HG03432 (cell line): ENCODE measurements at regions not wholly inside any gene's neighbourhood (a gene's known extent, or its start where the extent isn't known, plus 50 kb on each side); places are given as distances from the start of the nearest gene placed in this dataset.
A peak's percentile ranks its signal among the peaks of the same experiment; 100 is the strongest.

Experiments
- ATAC-seq: cut with Tn5 transposase; IDR thresholded peaks from one replicate; pipeline ENCODE4 v1.9.1; 2021; ENCODE audit warnings: mild to moderate bottlenecking, moderate library complexity; ENCODE audit not compliant: unreplicated experiment

DNA sequence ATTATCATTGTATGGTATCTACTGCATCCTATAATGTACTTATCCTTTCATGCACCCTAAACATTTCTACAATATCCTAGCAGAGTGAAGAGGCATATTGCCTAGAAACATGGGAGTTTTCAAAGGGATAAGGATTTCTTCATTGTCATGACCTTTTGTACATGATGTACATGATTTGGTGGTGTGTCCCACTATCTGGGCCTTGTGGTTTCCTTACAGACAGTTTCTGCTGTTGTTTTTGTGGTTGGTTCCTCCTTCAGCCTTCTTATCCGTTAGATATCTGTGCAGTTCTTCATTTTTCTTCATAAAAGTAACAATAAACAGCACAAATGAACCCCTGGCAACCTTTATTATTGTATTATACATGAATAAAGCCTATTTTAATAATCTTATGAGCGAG, 70.4 kb upstream of the BACH1 start:
- no peak for ATAC-seq

DNA sequence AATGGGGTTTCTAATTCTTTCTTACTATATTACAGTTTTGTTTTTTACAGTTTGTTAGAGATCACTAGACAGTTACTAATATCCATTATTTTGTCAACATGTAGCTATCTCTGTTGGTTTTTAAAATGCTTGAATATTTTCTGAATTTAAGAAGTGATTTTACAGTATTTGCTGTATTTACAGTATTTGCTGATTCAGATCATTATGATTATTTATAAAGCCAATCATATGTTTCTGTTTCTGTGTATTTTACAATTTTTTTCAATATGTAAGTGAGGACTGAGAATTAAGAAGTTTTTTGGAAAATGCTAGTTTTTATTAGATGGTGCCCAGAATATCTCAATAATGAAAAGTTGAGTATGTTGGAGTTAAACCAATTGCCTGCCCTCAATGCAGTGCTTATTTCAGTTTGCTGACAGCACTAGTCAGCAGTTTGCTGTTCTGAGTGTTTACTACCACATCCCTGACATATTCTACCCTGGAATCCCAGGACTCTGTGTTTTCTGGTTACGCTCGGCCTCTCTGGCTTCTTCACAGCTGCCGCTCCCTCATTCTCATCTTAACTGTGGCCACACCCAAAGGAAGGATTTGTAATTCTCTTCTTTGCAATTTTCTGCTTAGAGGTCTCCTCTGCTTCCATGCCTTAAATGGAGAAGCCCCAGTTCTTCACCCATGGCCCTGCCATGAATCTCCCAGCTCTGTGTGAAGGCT, 68.0 kb upstream of the BACH1 start:
- no peak for ATAC-seq

DNA sequence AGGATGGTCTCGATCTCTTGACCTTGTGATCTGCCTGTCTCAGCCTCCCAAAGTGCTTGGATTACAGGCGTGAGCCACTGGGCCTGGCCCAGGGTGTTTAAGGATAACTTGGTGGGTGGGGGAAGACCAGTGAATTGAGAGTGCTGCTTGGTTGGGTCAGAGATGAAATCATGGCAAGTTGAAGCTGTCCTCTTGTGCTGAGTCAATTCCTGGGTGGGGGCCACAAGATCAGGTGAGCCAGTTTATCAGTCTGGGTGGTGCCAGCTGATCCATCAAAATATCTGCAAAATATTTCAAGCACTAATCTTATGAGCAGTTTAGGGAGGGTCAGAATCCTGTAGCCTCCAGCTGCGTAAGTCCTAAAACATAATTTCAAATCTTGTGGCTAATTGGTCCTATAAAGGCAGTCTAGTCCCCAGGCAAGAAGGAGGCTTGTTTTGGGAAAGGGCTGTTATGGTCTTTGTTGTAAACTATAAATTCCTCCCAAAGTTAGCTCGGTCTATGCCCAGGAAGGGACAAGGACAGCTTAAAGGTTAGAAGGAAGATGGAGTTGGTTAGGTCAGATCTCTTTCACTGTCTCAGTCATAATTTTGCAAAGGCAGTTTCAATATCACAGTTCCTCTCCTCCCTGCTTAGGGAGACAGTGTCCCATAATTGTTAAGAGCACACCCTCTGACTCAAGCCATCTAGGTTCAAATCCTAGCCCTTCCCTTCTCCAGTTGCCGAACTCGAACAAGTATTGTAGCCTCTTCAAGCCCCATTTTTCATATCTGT, 66.8 kb upstream of the BACH1 start:
- no peak for ATAC-seq

DNA sequence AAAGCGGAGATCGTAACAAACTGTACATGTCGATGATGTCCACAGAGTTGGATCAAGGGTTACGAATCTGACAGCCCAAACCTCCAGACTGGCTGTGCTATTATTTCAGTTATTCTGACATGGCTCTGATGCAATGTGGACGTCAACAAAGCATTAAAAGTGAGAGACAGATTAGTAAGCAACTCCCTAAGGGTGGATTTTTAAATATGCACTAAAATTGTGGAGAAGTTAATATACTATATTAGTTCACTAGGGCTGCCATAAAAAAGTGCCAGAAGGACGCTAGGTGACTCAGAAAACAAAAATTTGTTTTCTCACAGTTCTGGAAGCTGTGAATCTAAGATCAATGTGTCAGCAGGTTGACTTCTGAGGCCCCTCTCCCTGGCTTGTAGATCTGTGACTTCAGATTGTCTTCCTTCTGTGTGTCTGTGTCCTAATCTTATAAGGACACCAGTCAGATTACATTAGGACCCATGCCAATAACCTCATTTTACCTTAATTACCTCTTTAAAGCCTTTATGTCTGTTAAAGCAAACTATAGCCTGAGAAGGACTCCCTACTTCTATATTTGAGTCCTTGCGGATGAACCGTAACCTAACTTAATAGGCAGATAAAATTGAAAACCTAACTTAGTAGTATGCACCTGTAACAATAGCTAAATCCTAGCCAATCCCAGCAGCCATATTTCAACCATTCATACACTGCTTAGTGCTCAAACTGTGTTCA, 66.0 kb upstream of the BACH1 start:
- ATAC-seq: no peak

DNA sequence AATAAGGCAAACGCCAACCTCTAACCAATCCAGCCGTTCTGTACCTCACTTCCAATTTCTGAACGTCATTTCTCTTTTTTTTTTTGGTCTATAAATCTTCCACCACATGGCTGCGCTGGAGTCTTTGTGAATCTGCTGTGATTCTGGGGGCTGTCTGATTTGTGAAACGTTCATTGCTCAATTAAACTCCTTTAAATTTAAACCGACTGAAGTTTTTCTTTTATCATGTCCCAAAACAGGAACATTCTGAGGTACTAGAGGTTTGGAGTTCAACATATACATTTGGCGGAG, 65.5 kb upstream of the BACH1 start:
- peak; percentile 15 for ATAC-seq

DNA sequence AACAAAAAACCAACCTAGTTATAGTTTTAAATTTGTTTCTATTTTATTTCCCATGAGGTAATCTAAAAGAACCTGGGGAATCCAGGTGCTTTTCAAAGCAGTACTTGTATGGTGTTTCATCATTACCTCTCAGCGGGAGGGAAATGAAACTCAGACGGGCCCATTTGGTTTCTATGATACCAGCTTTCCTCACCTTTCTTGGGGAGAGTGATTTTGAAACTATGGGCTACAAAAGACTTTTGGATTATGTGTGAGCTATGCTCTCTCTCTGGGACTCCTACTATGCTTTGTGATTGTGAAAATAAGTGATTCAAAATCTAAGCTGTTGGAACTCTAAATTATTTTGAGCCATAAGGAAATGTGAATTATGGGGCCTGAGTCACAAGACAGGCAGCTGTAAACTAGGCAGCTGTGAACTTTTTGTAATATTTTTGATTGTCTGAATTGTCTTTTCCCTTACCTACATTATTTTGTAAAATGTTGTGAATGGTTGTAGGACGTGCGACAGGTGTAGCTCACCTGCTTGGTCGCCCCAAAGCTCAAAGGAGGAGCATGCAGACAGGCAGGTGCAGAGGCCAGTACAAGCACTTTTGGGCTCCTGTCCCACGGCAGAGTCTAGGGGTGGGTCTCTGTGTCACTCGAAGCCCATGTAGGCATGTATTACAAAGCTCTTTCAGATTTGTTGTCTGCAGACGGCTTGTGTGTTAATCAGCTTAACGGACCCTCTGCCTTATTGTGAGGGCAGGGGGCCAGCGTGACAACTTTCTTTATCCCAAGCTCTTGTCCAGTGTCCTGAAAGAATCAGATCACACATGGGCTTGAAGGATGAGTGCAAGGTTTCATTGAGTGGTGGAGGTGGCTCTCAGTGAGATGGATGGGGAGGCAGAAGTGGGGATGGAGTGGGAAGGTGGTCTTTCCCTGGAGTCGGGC, 64.8 kb upstream of the BACH1 start:
- ATAC-seq: peak; percentile 67

DNA sequence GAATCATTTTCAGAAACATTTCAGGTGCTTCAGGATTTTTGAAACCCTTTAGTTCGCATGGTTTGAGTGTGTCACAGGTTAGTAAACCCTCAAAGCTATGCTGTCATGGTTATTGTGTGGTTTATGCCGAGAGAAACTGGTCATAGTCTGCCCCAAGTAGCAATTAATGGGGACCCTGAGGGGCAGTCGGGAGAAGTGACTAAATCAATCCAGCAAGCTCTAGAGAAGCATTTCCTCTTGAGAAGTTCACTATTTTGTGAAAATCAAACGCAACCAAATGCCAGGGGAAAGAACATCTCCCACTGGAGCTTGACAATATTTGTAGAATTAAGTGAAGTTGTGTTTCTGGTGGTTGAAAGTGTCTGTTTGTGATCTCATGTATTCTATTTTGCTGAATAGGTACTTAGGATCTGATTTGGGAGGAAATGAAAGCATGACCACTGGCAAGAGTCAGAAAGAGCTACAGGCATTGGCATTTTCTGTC, 63.0 kb upstream of the BACH1 start:
- peak; percentile 59 for ATAC-seq

DNA sequence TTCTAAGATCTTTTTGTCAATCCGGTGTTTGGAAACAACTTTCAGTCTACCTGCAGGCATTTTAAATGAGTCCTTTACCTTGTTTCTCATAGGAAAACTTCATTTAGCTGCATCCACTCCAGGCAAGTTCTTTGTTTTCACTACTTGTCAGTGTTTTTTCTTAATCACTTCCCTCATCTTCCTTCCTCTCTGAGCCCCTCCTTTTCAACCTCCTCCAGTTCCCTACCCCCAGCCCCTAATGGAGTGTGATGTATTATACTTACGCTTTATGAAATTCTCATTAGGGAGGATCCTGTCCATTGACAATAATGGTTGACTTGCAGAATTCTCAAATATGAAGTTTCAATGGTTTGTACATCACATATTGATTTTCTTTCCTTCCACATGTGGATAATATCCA, 62.5 kb upstream of the BACH1 start:
- no peak for ATAC-seq

DNA sequence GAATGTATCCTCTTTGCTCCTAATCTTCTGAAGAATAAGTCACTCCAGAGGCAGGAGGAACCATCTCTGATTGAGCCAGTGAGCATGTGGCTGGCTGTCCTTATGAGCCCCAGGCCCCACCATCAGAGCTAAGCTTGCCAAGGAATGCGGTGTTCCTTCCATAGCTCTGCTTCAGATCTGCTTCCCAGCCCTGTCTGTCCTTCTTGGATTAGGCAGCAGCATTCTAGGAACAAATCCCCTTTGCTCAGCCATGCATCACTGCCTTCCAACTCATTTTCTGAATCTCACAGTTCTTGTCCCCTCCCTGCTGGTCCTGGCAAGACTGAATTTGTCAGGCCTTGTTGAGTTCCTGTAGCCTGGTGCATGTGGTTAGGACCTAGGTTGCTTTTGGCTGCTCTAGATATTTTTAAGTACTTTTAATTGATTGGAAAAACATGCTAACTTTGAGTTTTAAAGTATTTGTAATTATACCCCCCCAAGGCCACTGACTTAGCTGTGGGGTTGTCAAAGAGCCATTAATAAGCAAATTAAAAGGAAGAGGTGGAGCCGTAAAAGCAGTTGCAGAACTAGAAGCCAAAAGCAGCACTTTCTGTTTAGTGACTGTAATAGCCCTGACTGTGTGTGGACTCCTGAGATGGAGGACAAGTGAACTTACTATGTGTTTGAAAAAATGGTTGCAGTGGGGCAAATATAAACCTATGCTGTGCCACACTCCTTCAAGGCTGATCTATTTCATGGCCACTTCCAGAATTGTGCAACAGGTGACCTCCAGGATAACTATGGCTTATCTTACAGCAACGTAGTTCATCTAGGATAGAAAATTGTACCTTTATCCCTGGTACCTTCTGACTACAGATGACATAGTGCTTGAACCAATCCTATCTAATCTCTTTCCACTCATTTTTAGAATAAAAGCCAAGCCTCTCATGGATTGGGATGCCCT, 61.3 kb upstream of the BACH1 start:
- peak; percentile 26 for ATAC-seq

DNA sequence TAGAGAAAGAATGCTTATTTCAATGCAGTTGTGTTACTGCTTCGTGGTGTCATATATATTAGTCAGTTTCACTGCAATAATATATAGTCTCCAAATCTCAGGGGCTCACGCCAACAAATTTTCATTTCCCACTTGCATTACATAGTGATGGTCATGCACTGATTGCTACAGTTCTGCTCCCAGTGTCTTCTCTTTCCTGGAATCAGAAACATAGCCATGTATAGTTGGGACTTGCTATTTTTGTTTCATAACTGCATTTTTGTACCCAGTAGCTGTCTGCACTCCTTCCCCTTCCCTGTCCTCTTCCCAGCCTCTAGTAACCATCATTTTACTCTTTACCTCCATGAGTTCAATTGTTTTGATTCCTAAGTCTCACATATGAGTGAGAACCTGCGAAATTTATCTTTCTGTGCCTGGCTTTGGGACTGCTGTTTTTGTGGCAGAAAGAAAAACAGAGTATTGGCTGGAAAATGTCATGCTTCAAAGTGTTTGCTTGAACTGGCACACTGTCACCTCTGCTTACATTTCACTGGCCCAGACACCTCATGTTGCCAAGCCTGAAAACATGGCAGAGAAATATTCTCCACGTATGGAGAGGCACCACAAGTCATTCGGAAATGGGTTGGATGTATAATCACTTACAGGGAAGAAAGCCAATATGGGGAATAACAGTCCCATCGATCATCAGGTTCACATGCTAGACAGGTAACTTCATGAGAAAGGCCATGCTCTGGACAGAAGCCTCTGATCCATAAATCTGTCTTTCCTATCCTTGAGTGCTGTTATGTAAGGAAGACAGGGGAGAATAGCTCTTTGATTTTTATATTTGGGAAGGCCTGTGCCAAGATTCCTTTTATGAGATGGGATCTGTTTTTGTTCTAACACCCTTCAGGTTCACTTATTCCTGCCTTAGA, 60.4 kb upstream of the BACH1 start:
- no peak for ATAC-seq

DNA sequence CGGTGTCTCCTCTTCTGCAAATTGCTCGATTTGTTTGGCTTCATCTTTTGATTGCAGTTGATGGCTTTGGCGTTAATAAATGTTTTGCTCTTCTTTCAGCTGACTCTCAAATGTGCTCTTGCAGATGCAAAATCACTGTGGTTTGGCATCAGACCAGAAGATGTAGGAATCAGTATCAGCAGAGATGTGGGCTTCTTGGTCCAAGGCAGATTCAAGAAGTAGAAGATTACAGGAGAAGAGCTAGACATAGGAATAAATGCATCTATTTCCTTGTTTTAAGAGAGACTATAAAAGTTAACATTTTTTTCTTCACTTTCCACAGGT, 59.8 kb upstream of the BACH1 start:
- no peak for ATAC-seq

DNA sequence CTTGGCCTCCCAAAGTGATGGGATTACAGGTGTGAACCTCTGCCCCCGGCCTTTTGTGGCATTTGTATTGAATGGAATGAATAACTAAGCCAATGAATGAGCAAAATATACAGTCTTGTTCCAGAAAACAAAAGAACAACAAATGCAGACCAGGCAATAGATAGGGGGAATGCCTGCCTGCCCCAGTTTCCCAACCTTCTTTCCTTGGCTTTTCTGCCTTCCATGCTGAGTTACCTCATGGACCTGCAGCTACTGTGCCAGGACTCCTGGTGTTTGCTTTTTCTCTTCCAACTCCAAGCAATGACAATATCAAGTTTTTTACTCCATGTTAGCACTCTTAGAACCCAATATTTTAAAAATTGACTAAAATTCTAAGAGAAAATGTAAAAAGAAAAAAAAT, 58.6 kb upstream of the BACH1 start:
- ATAC-seq: no peak

DNA sequence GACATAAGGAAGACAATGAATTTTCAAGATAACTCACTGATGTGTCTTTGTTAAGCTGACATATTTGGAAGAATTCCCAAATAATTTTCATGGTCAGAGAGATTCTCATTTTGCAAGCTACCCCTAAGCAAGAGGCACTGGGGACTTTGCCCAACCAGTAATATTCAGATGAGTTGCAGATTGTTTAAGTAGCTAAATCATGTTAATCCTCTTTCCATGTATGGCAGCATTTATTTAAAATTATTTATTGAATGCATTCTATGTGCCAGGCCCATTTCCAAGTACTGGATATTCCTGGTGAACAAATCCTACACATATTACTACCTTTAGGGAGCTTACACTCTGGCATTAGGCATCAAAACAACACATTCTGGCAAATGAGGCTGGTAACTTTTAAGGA, 56.5 kb upstream of the BACH1 start:
- no peak for ATAC-seq

DNA sequence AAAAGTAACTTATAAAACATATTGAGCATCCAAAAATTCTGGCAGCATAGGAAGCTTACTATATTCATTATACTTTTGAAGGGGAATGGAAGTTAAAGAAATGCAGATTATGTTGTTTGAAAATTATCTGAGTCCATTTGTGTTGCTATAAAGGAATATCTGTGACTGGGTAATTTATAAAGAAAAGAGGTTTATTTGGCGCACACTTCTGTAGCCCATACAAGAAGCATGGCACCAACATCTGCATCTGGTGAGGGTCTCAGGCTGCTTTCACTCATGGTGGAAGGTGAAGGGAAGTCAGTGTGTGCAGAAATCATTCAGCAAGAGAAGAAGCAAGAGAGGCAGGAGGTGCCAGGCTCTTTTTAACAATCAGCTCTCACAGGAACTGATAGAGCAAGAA, 55.5 kb upstream of the BACH1 start:
- ATAC-seq: no peak

DNA sequence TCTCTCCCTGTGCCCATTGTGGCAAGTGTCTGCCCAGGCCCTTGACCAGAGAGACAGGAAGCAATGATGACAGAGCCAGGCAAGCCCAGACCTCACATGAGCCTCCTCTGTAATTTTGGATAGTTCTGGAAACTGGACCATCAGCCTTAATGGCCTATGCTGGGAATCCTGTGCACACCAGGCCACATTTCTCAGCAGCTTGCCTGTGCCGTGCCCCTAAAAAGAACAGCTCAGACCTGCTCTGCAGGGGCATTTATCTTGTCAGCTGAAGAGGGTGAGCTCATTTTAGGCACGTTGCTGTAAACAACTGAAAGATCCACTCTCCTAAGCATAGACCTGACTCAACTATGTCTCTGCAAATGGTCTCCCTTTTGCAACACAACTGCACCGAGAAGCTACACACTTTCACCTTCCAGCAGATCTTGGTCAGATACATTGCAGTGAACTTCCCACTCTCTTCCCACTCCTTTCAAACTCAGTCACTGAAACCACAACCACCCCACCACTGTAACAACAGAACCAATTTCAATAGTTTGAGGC, 53.5 kb upstream of the BACH1 start:
- peak; percentile 86 for ATAC-seq

DNA sequence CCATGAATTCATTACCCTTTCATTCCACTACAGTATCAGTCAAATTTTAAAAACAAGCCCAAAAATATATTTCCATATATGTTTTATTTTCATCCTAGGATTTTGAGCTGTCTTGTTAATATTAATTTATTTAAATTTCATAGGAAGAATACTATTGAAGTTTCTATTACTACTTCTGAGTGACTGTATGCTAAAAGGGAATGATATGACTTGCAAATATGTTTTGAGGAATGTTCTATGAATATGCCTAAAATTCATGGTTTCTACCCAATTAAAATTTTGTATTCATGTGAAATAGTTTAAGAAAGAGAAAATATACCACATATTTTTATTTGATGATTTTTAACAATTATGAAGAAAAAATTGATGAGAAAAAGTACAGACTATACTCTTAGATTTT, 52.9 kb upstream of the BACH1 start:
- no peak for ATAC-seq

DNA sequence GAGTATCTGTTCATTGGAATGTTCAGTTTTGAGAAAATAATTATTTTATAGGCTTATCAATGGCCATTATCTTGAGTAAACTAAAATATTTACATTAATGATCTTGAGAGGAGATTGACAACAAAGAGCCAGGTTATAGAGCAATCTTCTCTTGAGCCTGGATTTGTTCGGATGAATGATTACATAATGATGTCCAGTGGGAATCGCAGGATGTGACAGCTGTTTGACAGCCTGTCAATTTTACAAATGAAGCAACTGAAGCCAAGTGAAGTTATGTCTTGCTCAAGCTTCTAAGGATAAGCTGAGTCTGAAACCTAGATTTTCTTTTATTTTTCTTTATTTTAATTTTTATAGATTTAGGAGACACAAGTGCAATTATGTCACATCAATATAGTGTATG, 52.1 kb upstream of the BACH1 start:
- ATAC-seq: no peak

DNA sequence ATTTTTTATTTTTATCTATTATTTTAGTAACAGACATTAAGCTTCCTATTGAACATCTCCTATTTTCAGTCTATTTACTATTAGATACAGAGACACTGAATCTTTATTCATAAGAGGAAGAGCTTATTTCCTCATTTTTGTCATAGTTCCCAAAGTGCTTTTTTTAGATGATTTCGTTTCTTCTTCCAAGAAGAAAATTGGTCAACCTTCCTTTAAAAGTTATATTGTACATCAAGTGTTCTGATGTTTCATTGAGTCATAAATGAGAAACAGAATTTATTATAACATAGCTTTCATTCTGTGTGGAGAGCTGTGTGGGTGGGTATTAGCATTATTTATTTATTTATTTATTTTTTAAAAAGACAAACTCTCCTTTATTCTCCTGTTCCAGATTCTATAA, 50.6 kb upstream of the BACH1 start:
- no peak for ATAC-seq
